ENCODE measurements at regions not wholly inside any gene's neighbourhood (a gene's known extent, or its start where the extent isn't known, plus 50 kb on each side); places are given as distances from the start of the nearest gene placed in this dataset.
"Not testable (repeated sequence)": the region's sequence is repeated elsewhere in the genome, so short reads cannot be mapped to it uniquely, and the experiment has no call there.

DNA sequence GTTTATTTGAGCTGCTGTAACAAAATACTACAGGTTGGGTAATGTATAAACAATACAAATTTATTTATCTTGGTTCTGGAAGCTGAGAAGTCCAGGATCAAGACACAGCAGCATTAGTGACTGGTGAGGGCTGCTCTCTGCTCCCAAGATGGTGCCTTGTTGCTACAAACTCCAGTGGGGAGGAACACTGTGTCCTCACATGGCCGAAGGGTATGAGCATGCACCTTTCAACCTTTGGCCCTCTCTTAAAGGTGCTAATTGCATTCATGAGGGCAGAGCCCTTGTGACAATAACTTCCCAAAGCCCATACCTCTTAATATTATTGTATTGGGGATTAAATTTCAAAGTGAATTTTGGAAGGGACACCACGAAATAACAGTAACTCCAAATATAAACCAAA lies 55.3 kb upstream of the ATP1B1 start:
- DNase-seq: no peak

DNA sequence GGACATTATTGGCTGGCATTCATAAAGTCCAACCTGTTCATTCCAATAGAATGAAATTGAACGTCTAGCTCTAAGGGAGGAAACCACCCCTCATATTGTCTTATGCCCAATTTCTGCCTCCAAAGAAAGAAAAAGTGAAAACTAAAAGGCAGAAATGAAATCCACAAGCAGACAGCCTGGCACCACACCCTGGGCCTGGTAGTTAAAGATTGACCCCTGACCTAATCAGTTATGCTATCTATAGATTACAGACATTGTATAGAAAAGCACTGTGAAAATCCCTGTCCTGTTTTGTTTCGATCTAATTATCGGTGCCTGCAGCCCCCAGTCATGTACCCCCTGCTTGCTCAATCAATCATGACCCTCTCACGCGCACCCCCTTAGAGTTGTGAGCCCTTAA lies 54.3 kb upstream of the ATP1B1 start:
- not testable (repeated sequence) for DNase-seq

DNA sequence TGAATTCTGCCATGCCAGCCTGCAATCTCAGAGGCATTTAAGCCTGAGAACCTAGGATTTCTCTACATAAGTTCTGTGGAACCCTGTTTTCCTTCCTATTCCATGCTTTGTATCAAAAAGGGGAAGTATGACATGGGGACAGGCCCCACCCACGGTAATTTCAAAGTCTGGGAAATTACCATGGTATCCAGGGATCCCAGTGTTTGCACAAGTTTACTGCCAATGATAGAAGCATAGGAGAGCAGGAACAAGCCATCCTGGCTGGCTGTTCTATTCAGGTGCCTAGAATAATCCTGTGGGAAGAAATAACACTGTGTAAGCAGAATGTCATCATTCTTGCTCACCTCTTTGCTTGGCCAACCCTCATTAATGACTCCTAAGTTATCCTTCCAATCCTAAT lies 53.8 kb upstream of the ATP1B1 start:
- DNase-seq: no peak

DNA sequence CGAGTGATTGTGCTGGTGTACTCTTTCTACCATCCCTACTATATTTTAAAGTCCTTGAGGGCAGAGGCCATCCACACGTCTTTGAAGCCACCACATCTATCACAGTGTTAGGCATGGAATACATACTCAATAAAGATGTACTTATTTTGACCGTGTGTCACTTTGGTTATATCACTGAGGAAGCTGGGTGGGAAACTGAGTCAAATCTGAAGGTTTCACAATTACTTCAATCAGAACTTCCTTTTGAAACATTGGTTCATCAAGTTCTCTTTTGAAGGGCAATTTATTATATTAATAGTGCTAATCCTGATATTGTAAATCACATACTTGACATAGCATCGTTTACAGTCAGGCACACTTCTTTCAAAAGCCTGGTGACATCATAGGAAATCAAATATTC lies 53.3 kb upstream of the ATP1B1 start:
- no peak for DNase-seq
